Activated CD8-positive, alpha-beta T cell treated with anti-CD3 and anti-CD28 coated beads, Interleukin-2, amount 10 ng/mL, durations not matched to agents 7 days and 5 days (primary cell): ENCODE measurements at regions not wholly inside any gene's neighbourhood (a gene's known extent, or its start where the extent isn't known, plus 50 kb on each side); places are given as distances from the start of the nearest gene placed in this dataset.
"Not testable (repeated sequence)": the region's sequence is repeated elsewhere in the genome, so short reads cannot be mapped to it uniquely, and the experiment has no call there.

ENCODE experiments used
- ATAC-seq: fragments of 150-1000 bp; cut with Tn5 transposase; one replicate; pipeline ENCODE4 v1.10.0; 2021; ENCODE audit warnings: moderate library complexity
- CTCF ChIA-PET: fragments of 350-600 bp; sonication (Branson Sonifier 250); formaldehyde crosslinking; loops from one replicate; lab custom pipeline; 2021; ENCODE audit warnings: antibody characterized with exemption; lab: Charles Lee
- POLR2A ChIA-PET: fragments of 350-600 bp; sonication (Branson Sonifier 250); formaldehyde crosslinking; loops from one replicate; lab custom pipeline; 2021; ENCODE audit warnings: antibody characterized with exemption; lab: Charles Lee
- DNase-seq: peaks from one replicate; pipeline ENCODE4 v3.0.0-alpha.2; 2020
- H3K27ac Mint-ChIP-seq: one replicate; pipeline ENCODE4 v1.8.0; 2021; ENCODE audit warnings: mild to moderate bottlenecking, mixed read lengths
- H3K27me3 Mint-ChIP-seq: one replicate; pipeline ENCODE4 v1.8.0; 2021; ENCODE audit warnings: low read depth, mixed read lengths
- H3K36me3 Mint-ChIP-seq: one replicate; pipeline ENCODE4 v1.8.0; 2021; ENCODE audit warnings: low read depth, mixed read lengths
- H3K4me1 Mint-ChIP-seq: one replicate; pipeline ENCODE4 v1.8.0; 2021; ENCODE audit warnings: low read depth, mixed read lengths
- H3K4me3 Mint-ChIP-seq: one replicate; pipeline ENCODE4 v1.8.0; 2021; ENCODE audit warnings: mild to moderate bottlenecking, mixed read lengths
- H3K9me3 Mint-ChIP-seq: one replicate; pipeline ENCODE4 v1.8.0; 2022; ENCODE audit warnings: mixed read lengths; ENCODE audit not compliant: insufficient read depth

DNA sequence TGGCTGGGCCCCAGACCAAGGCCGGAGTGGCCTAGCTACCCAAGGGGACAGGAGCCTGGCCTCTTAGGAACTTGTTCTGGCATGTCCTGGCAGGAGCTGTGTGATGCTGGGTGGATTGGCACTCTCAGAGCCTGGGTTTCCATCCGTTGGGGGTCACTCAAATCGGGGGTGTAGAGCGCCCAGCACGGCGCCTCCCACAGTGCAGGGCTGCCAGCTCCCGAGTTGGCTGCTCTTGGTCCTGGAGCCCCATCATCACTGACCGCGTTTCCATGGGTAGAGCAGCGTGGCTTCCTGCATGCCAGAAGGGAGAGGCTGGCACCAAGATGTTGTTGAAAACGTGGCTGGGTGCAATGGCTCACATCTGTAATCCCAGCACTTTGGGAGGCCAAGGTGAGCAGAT lies 70.3 kb downstream of the UNCX start:
- H3K4me1 Mint-ChIP-seq = no peaks in the 10 kb centered on the region
- ChIA-PET POLR2A (no interaction called here), CTCF (no interaction called here)

GRCh38 chr7:1304011-1304410 lies 71.3 kb downstream of the UNCX start:
- H3K36me3 Mint-ChIP-seq, CTCF ChIA-PET, DNase-seq, POLR2A ChIA-PET, ATAC-seq, H3K27me3 Mint-ChIP-seq, H3K9me3 Mint-ChIP-seq, H3K27ac Mint-ChIP-seq, H3K4me1 Mint-ChIP-seq, H3K4me3 Mint-ChIP-seq: not testable (repeated sequence)

More for the DNA sequence above, 70.3 kb downstream of the UNCX start:
- no peaks in the 10 kb centered on the region for H3K27me3 Mint-ChIP-seq
- no peak overlapping the region for H3K4me3 Mint-ChIP-seq
- no peaks in the 10 kb centered on the region for H3K36me3 Mint-ChIP-seq
- no peak overlapping the region for H3K27ac Mint-ChIP-seq
- ATAC-seq = no peak
- H3K9me3 Mint-ChIP-seq = no peaks in the 10 kb centered on the region
- no peak for DNase-seq

- no peaks in the 10 kb centered on the region for H3K36me3 Mint-ChIP-seq
- no peaks in the 10 kb centered on the region for H3K27me3 Mint-ChIP-seq
- H3K4me3 Mint-ChIP-seq = no peak overlapping the region
- H3K27ac Mint-ChIP-seq = no peak overlapping the region
- no peaks in the 10 kb centered on the region for H3K9me3 Mint-ChIP-seq
- H3K4me1 Mint-ChIP-seq = no peaks in the 10 kb centered on the region
- ChIA-PET POLR2A (no interaction called here), CTCF (no interaction called here)
- ATAC-seq = no peak
- DNase-seq = no peak
These were observed 73.2 kb downstream of the UNCX start for GRCh38 chr7:1305873-1306272.

DNA sequence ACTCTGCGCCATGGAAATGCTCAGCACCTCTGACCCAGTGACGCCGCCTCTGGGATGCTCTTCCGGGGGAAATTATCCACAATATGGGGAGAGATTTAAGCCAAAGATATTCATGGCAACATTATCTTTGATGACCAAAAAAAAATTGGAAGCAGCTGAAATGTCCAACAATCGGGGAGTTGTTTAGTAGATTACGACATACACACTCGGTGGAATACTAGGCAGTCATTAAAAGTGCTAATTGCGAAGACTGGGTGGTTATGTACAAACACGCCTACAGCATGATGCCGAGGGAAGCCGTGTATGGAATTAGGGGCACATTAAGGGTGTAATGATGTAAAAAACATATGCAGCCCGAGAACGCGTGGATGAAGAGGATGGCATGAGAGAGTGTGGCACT lies 75.2 kb downstream of the UNCX start:
- H3K4me3 Mint-ChIP-seq = no peak overlapping the region

GRCh38 chr7:1309290-1309689 lies 76.6 kb downstream of the UNCX start:
- Mint-ChIP-seq H3K4me1 (no peaks in the 10 kb centered on the region), H3K9me3 (no peaks in the 10 kb centered on the region), H3K36me3 (no peaks in the 10 kb centered on the region), H3K4me3 (no peak overlapping the region), H3K27ac (no peak overlapping the region), H3K27me3 (no peaks in the 10 kb centered on the region)
- DNase-seq = no peak
- POLR2A ChIA-PET = no interaction called here
- CTCF ChIA-PET = no interaction called here
- ATAC-seq = no peak

More for the DNA sequence above, 75.2 kb downstream of the UNCX start:
- no peaks in the 10 kb centered on the region for H3K9me3 Mint-ChIP-seq
- ChIA-PET POLR2A (no interaction called here), CTCF (no interaction called here)
- no peaks in the 10 kb centered on the region for H3K27me3 Mint-ChIP-seq
- H3K27ac Mint-ChIP-seq = no peak overlapping the region
- DNase-seq (no peak), ATAC-seq (no peak)
- H3K4me1 Mint-ChIP-seq = no peaks in the 10 kb centered on the region
- no peaks in the 10 kb centered on the region for H3K36me3 Mint-ChIP-seq

GRCh38 chr7:1309996-1310395 lies 77.3 kb downstream of the UNCX start:
- no peaks in the 10 kb centered on the region for H3K9me3 Mint-ChIP-seq
- no peak for ATAC-seq
- no peaks in the 10 kb centered on the region for H3K4me1 Mint-ChIP-seq
- no peak overlapping the region for H3K4me3 Mint-ChIP-seq
- DNase-seq = no peak
- POLR2A ChIA-PET = no interaction called here
- H3K27ac Mint-ChIP-seq = no peak overlapping the region
- H3K36me3 Mint-ChIP-seq = no peaks in the 10 kb centered on the region
- H3K27me3 Mint-ChIP-seq = no peaks in the 10 kb centered on the region
- CTCF ChIA-PET = no interaction called here

DNA sequence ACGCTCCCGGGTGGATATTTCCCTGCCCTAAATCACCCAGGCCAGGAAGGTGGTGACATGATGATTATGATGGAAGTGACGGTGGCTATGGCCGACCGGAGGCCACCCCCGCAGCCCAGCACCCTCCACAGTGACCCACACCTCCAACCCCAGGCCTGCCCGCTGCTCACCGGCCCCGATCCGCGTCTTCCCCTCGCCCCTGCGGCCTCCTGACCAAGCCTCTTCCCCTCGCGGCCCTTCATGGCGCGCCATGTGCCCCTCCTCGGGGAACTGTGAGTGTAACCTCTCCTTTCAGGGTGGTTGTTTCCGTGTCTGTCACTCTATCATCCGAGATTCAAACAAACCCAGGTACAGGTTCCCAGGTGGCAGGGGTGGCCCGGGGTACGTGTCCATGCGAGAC lies 78.3 kb downstream of the UNCX start:
- no peaks in the 10 kb centered on the region for H3K9me3 Mint-ChIP-seq
- ChIA-PET CTCF (no interaction called here), POLR2A (no interaction called here)
- H3K27ac Mint-ChIP-seq = no peak overlapping the region
- no peak for DNase-seq
- no peak for ATAC-seq
- H3K36me3 Mint-ChIP-seq = no peaks in the 10 kb centered on the region
- no peaks in the 10 kb centered on the region for H3K4me1 Mint-ChIP-seq
- no peaks in the 10 kb centered on the region for H3K27me3 Mint-ChIP-seq
- H3K4me3 Mint-ChIP-seq = no peak overlapping the region

- Mint-ChIP-seq H3K27ac (no peak overlapping the region), H3K4me3 (no peak overlapping the region), H3K4me1 (no peaks in the 10 kb centered on the region), H3K36me3 (no peaks in the 10 kb centered on the region), H3K27me3 (no peaks in the 10 kb centered on the region), H3K9me3 (no peaks in the 10 kb centered on the region)
- ChIA-PET POLR2A (no interaction called here), CTCF (no interaction called here)
- ATAC-seq = no peak
- DNase-seq = no peak
These were observed 78.9 kb downstream of the UNCX start for GRCh38 chr7:1311406-1312135.

GRCh38 chr7:1312136-1313070 lies 79.7 kb downstream of the UNCX start:
- ChIA-PET CTCF (no interaction called here), POLR2A (no interaction called here)
- H3K27ac Mint-ChIP-seq = no peak overlapping the region
- H3K4me1 Mint-ChIP-seq = no peaks in the 10 kb centered on the region
- no peak overlapping the region for H3K4me3 Mint-ChIP-seq
- H3K36me3 Mint-ChIP-seq = no peaks in the 10 kb centered on the region
- H3K9me3 Mint-ChIP-seq = no peaks in the 10 kb centered on the region
- ATAC-seq (no peak), DNase-seq (no peak)
- no peaks in the 10 kb centered on the region for H3K27me3 Mint-ChIP-seq

- H3K9me3 Mint-ChIP-seq = no peaks in the 10 kb centered on the region
- no peak overlapping the region for H3K4me3 Mint-ChIP-seq
- no peaks in the 10 kb centered on the region for H3K4me1 Mint-ChIP-seq
- CTCF ChIA-PET = no interaction called here
- no peak overlapping the region for H3K27ac Mint-ChIP-seq
- no peaks in the 10 kb centered on the region for H3K36me3 Mint-ChIP-seq
- H3K27me3 Mint-ChIP-seq = no peaks in the 10 kb centered on the region
- DNase-seq = no peak
- ATAC-seq = no peak
- POLR2A ChIA-PET = no interaction called here
These were observed 80.9 kb downstream of the UNCX start for GRCh38 chr7:1313613-1314012.

DNA sequence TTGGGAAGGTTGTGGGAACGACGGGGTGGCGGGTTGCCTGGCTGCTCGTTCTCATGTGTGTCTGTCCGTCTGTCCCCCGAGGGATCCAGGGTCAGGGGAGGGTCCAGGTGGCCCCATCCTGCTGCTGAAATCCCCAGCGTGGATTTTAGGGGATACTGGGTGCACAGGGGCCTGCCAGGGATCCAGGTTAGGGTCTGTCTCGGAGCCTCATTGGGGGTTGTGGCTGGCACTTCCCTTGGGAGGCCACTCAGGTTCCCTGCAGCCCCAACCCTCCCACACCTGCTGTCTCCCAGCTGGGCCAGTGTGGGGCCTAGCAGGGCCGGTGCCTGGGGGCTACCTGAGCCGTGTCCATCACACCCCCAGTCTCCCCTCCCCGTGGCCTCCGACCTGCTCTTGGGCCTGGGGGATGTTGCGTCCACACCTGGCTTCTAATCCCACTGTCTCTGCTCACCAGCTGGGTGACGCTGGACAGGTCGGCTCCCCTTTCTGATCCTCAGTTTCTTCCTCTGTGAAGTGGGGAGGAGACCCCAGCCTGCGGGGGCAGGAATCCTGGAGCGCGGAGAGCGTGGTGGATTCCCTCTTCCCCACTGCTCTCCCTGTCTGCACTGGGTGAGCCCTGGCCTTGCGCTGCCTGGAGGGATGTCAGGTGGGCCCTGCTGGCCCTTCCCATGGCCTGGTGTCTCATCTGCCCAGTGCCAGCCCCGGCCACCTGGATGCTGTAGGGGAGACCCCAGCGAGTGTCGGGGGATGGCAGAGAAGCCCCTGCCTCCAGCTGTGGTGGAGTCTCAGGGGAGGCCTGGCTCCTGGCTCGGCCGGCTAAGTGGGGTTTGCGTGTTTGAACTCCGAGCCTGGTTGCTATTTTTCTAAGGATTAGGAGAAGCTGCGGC lies 81.6 kb downstream of the UNCX start:
- ChIA-PET POLR2A (no interaction called here), CTCF (no interaction called here)
- Mint-ChIP-seq H3K27me3 (no peaks in the 10 kb centered on the region), H3K9me3 (no peaks in the 10 kb centered on the region), H3K4me1 (no peaks in the 10 kb centered on the region), H3K36me3 (no peaks in the 10 kb centered on the region), H3K27ac (no peak overlapping the region), H3K4me3 (no peak overlapping the region)
- DNase-seq (no peak), ATAC-seq (no peak)
